Neural cell (in vitro differentiated cells): ENCODE measurements at regions not wholly inside any gene's neighbourhood (a gene's known extent, or its start where the extent isn't known, plus 50 kb on each side); places are given as distances from the start of the nearest gene placed in this dataset.

Experiments used
- POLR2AphosphoS5 ChIP-seq: IDR thresholded peaks from 2 replicates; pipeline ENCODE4 v1.6.1; 2012
- TAF1 ChIP-seq: IDR thresholded peaks from 2 replicates; pipeline ENCODE4 v1.6.1; 2012; ENCODE audit warnings: low read depth
- TF ChIP-seq, protein P1 (sequence below): fragments of 450-650 bp; IDR thresholded peaks from 2 replicates; pipeline ENCODE4 v1.5.1; 2014; ENCODE audit warnings: antibody characterized with exemption, mild to moderate bottlenecking, moderate library complexity; ENCODE audit not compliant: poor library complexity, severe bottlenecking
- TF ChIP-seq, protein P2 (sequence below): IDR thresholded peaks from 2 replicates; pipeline ENCODE4 v1.6.1; 2012; ENCODE audit warnings: borderline replicate concordance

DNA sequence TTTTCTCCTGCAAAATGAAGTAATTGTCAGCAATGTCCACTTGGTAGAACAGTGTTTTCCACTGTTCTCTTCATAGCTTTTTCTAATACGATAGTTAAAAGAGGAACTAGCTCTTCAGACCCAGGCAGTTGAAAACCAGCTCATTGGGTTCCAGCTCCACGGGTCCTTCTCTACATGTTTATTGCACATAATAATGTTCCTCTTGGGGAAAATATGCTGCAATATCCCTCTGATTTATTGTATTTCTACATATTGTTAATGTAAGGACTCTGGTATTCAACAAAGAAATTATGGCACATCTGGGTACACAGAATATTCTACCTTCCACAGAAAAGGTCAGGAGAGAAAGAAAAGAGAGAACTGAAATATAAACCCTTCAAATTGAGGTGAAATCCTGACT is 473.4 kb downstream of the TRIML1 start:
- TF ChIP-seq, protein P1, sequence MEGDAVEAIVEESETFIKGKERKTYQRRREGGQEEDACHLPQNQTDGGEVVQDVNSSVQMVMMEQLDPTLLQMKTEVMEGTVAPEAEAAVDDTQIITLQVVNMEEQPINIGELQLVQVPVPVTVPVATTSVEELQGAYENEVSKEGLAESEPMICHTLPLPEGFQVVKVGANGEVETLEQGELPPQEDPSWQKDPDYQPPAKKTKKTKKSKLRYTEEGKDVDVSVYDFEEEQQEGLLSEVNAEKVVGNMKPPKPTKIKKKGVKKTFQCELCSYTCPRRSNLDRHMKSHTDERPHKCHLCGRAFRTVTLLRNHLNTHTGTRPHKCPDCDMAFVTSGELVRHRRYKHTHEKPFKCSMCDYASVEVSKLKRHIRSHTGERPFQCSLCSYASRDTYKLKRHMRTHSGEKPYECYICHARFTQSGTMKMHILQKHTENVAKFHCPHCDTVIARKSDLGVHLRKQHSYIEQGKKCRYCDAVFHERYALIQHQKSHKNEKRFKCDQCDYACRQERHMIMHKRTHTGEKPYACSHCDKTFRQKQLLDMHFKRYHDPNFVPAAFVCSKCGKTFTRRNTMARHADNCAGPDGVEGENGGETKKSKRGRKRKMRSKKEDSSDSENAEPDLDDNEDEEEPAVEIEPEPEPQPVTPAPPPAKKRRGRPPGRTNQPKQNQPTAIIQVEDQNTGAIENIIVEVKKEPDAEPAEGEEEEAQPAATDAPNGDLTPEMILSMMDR: no peak
- TF ChIP-seq POLR2AphosphoS5: no peak
- TF ChIP-seq TAF1: no peak
- TF ChIP-seq, protein P2, sequence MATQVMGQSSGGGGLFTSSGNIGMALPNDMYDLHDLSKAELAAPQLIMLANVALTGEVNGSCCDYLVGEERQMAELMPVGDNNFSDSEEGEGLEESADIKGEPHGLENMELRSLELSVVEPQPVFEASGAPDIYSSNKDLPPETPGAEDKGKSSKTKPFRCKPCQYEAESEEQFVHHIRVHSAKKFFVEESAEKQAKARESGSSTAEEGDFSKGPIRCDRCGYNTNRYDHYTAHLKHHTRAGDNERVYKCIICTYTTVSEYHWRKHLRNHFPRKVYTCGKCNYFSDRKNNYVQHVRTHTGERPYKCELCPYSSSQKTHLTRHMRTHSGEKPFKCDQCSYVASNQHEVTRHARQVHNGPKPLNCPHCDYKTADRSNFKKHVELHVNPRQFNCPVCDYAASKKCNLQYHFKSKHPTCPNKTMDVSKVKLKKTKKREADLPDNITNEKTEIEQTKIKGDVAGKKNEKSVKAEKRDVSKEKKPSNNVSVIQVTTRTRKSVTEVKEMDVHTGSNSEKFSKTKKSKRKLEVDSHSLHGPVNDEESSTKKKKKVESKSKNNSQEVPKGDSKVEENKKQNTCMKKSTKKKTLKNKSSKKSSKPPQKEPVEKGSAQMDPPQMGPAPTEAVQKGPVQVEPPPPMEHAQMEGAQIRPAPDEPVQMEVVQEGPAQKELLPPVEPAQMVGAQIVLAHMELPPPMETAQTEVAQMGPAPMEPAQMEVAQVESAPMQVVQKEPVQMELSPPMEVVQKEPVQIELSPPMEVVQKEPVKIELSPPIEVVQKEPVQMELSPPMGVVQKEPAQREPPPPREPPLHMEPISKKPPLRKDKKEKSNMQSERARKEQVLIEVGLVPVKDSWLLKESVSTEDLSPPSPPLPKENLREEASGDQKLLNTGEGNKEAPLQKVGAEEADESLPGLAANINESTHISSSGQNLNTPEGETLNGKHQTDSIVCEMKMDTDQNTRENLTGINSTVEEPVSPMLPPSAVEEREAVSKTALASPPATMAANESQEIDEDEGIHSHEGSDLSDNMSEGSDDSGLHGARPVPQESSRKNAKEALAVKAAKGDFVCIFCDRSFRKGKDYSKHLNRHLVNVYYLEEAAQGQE: no peak
